ENCODE measurements at regions not wholly inside any gene's neighbourhood (a gene's known extent, or its start where the extent isn't known, plus 50 kb on each side); places are given as distances from the start of the nearest gene placed in this dataset.

GRCh38 chrX:110509755-110510532 is 151.3 kb downstream of the RTL9 start:
- Histone ChIP-seq H3K4me1 (no peaks in the 10 kb centered on the region), H3K36me3 (no peaks in the 10 kb centered on the region), H3K4me3 (no peak overlapping the region), H3K27me3 (no peaks in the 10 kb centered on the region), H3K9me3 (no peaks in the 10 kb centered on the region), H3K27ac (no peak overlapping the region)
- DNase-seq = no peak
- WGBS, 2 donors = 18 to 23% methylated on average over 2 of the region's 2 CpGs
- no peak for FAIRE-seq
- ATAC-seq = no peak
- intact Hi-C loops (cut with DNase I) = no loop called here
- no peak for TF ChIP-seq CTCF (IDR thresholded peaks at IDR 0.05)

GRCh38 chrX:110511238-110511637 is 152.6 kb downstream of the RTL9 start:
- Histone ChIP-seq H3K4me1 (no peaks in the 10 kb centered on the region), H3K4me3 (no peak overlapping the region), H3K9me3 (no peaks in the 10 kb centered on the region), H3K36me3 (no peaks in the 10 kb centered on the region), H3K27ac (no peak overlapping the region), H3K27me3 (no peaks in the 10 kb centered on the region)
- DNase-seq (no peak), FAIRE-seq (no peak), ATAC-seq (no peak)
- intact Hi-C loops (cut with DNase I) = no loop called here
- 54 to 88% methylated on average over 2 of the region's 2 CpGs for WGBS, 2 donors
- TF ChIP-seq CTCF (IDR thresholded peaks at IDR 0.05) = no peak

GRCh38 chrX:110512341-110512740 is 153.7 kb downstream of the RTL9 start:
- H3K27ac ChIP-seq = no peak overlapping the region
- no peak for TF ChIP-seq CTCF (IDR thresholded peaks at IDR 0.05)
- no peaks in the 10 kb centered on the region for H3K4me1 ChIP-seq
- no peaks in the 10 kb centered on the region for H3K36me3 ChIP-seq
- no peak for FAIRE-seq
- no peak overlapping the region for H3K4me3 ChIP-seq
- WGBS, 2 donors = 41 to 53% methylated on average over 1 of the region's 1 CpG
- no peak for ATAC-seq
- intact Hi-C loops (cut with DNase I) = no loop called here
- no peak for DNase-seq
- H3K27me3 ChIP-seq = no peaks in the 10 kb centered on the region
- H3K9me3 ChIP-seq = no peaks in the 10 kb centered on the region

- Histone ChIP-seq H3K4me3 (no peak overlapping the region), H3K36me3 (no peaks in the 10 kb centered on the region), H3K27me3 (peaks cover 0 to 8% (median 0%) of the 10 kb centered on the region in 4 donors), H3K27ac (no peak overlapping the region), H3K4me1 (no peaks in the 10 kb centered on the region), H3K9me3 (no peaks in the 10 kb centered on the region)
- DNase-seq (no peak), FAIRE-seq (no peak), ATAC-seq (no peak)
- 64 to 79% methylated on average over 2 of the region's 2 CpGs for WGBS, 2 donors
- TF ChIP-seq CTCF (IDR thresholded peaks at IDR 0.05) = no peak
- intact Hi-C loops (cut with DNase I) = no loop called here
Measured at GRCh38 chrX:110514509-110514908, 155.9 kb downstream of the RTL9 start.

GRCh38 chrX:110519501-110519900 is 160.9 kb downstream of the RTL9 start:
- H3K36me3 ChIP-seq = no peaks in the 10 kb centered on the region
- H3K4me3 ChIP-seq = no peak overlapping the region
- FAIRE-seq = peak; percentile 76

More at GRCh38 chrX:110519501-110519900, 160.9 kb downstream of the RTL9 start:
- no peak overlapping the region for H3K27ac ChIP-seq
- no peaks in the 10 kb centered on the region for H3K9me3 ChIP-seq
- ATAC-seq (no peak), DNase-seq (no peak)
- TF ChIP-seq CTCF (IDR thresholded peaks at IDR 0.05) = no peak
- H3K27me3 ChIP-seq = peaks cover 0 to 8% (median 0%) of the 10 kb centered on the region in 4 donors
- 71 to 85% methylated on average over 3 of the region's 3 CpGs for WGBS, 2 donors
- H3K4me1 ChIP-seq = no peaks in the 10 kb centered on the region
- intact Hi-C loops (cut with DNase I) = no loop called here

All from pancreas (tissue), 10 donors.